MM.1S (cell line): ENCODE measurements at regions not wholly inside any gene's neighbourhood (a gene's known extent, or its start where the extent isn't known, plus 50 kb on each side); places are given as distances from the start of the nearest gene placed in this dataset.

Source experiments
- DNase-seq: peaks from one replicate; pipeline ENCODE4 v3.0.0-alpha.2; 2015
- H2AFZ ChIP-seq: fragments of 300-600 bp; sonication (generic); 2 replicates; pipeline ENCODE4 v1.6.0; 2016; ENCODE audit warnings: antibody characterized with exemption, low read length
- H3F3A ChIP-seq: fragments of 300-600 bp; sonication (generic); 2 replicates; pipeline ENCODE4 v1.6.1; 2016; ENCODE audit warnings: mild to moderate bottlenecking, antibody characterized with exemption, low read length, moderate library complexity, mixed read lengths; ENCODE audit not compliant: insufficient read depth
- H3K27ac ChIP-seq: fragments of 300-600 bp; sonication (generic); 2 replicates; pipeline ENCODE4 v1.5.1; 2016; ENCODE audit warnings: mild to moderate bottlenecking, low read length
- H3K27me3 ChIP-seq: fragments of 300-600 bp; sonication (generic); replicated peaks from 2 replicates; pipeline ENCODE4 v1.6.0; 2016; ENCODE audit warnings: low read length; ENCODE audit not compliant: insufficient read depth
- H3K36me3 ChIP-seq: fragments of 300-600 bp; sonication (generic); replicated peaks from 2 replicates; pipeline ENCODE4 v1.6.1; 2016; ENCODE audit warnings: mild to moderate bottlenecking, low read length, mixed read lengths; ENCODE audit not compliant: insufficient read depth
- H3K4me1 ChIP-seq: fragments of 300-600 bp; sonication (generic); 2 replicates; pipeline ENCODE4 v1.6.1; 2016; ENCODE audit warnings: low read length, mixed read lengths
- H3K4me2 ChIP-seq: fragments of 300-600 bp; sonication (generic); 2 replicates; pipeline ENCODE4 v1.6.0; 2016; ENCODE audit warnings: low read depth, low read length
- H3K4me3 ChIP-seq: fragments of 300-600 bp; sonication (generic); 2 replicates; pipeline ENCODE4 v1.5.1; 2016; ENCODE audit warnings: low read length, mixed read lengths
- H3K79me2 ChIP-seq: fragments of 300-600 bp; sonication (generic); 2 replicates; pipeline ENCODE4 v1.6.1; 2016; ENCODE audit warnings: mixed run types, low read length, mixed read lengths
- H3K9ac ChIP-seq: fragments of 300-600 bp; sonication (generic); 2 replicates; pipeline ENCODE4 v1.6.1; 2016; ENCODE audit warnings: low read length, mixed read lengths
- H3K9me2 ChIP-seq: fragments of 300-600 bp; sonication (generic); replicated peaks from 2 replicates; pipeline ENCODE4 v1.6.1; 2016; ENCODE audit warnings: mild to moderate bottlenecking, low read length, mixed read lengths; ENCODE audit not compliant: insufficient read depth
- H3K9me3 ChIP-seq: fragments of 300-600 bp; sonication (generic); replicated peaks from 2 replicates; pipeline ENCODE4 v1.6.1; 2016; ENCODE audit warnings: mild to moderate bottlenecking, low read length, mixed read lengths; ENCODE audit not compliant: insufficient read depth
- H4K20me1 ChIP-seq: fragments of 300-600 bp; sonication (generic); 2 replicates; pipeline ENCODE4 v1.6.1; 2016; ENCODE audit warnings: mild to moderate bottlenecking, low read length, moderate library complexity, mixed read lengths; ENCODE audit not compliant: insufficient read depth
- EZH2 ChIP-seq: fragments of 300-600 bp; sonication (generic); optimal IDR thresholded peaks from 2 replicates; pipeline ENCODE3; 2017; ENCODE audit warnings: low read depth, mild to moderate bottlenecking, antibody characterized with exemption, low read length, mixed read lengths
- EZH2phosphoT487 ChIP-seq: fragments of 300-600 bp; sonication (generic); IDR thresholded peaks from 2 replicates; pipeline ENCODE4 v1.6.1; 2018; ENCODE audit warnings: antibody characterized with exemption, low read length
- TF ChIP-seq, protein P1 (sequence below): fragments of 300-600 bp; sonication (generic); IDR thresholded peaks from 2 replicates; pipeline ENCODE4 v1.5.1; 2016; ENCODE audit warnings: antibody characterized with exemption, low read length, mixed read lengths

GRCh38 chr10:130550952-130551674 is 414.9 kb downstream of the GLRX3 start:
- H4K20me1 ChIP-seq, result no peaks in the 10 kb centered on the region
- no peak overlapping the region for H3K4me2 ChIP-seq
- no peaks in the 10 kb centered on the region for H3K27me3 ChIP-seq
- no peak for DNase-seq
- no peaks in the 10 kb centered on the region for H3F3A ChIP-seq
- H3K9me3 ChIP-seq, result no peaks in the 10 kb centered on the region
- no peaks in the 10 kb centered on the region for H3K4me1 ChIP-seq
- no peaks in the 10 kb centered on the region for H3K36me3 ChIP-seq
- no peak overlapping the region for H3K4me3 ChIP-seq
- H3K27ac ChIP-seq, result no peak overlapping the region
- no peak for TF ChIP-seq EZH2
- TF ChIP-seq EZH2phosphoT487, result no peak
- no peaks in the 10 kb centered on the region for H3K79me2 ChIP-seq
- H2AFZ ChIP-seq, result no peak overlapping the region
- H3K9me2 ChIP-seq, result no peaks in the 10 kb centered on the region
- no peak overlapping the region for H3K9ac ChIP-seq

- Histone ChIP-seq H3K27ac (no peak overlapping the region), H3K79me2 (no peaks in the 10 kb centered on the region), H3K27me3 (no peaks in the 10 kb centered on the region), H4K20me1 (no peaks in the 10 kb centered on the region), H3K9me3 (no peaks in the 10 kb centered on the region), H3K4me1 (no peaks in the 10 kb centered on the region), H3F3A (no peaks in the 10 kb centered on the region), H3K36me3 (no peaks in the 10 kb centered on the region), H3K4me2 (no peak overlapping the region), H3K9ac (no peak overlapping the region), H3K4me3 (no peak overlapping the region), H2AFZ (no peak overlapping the region), H3K9me2 (no peaks in the 10 kb centered on the region)
- no peak for DNase-seq
- TF ChIP-seq, protein P1, sequence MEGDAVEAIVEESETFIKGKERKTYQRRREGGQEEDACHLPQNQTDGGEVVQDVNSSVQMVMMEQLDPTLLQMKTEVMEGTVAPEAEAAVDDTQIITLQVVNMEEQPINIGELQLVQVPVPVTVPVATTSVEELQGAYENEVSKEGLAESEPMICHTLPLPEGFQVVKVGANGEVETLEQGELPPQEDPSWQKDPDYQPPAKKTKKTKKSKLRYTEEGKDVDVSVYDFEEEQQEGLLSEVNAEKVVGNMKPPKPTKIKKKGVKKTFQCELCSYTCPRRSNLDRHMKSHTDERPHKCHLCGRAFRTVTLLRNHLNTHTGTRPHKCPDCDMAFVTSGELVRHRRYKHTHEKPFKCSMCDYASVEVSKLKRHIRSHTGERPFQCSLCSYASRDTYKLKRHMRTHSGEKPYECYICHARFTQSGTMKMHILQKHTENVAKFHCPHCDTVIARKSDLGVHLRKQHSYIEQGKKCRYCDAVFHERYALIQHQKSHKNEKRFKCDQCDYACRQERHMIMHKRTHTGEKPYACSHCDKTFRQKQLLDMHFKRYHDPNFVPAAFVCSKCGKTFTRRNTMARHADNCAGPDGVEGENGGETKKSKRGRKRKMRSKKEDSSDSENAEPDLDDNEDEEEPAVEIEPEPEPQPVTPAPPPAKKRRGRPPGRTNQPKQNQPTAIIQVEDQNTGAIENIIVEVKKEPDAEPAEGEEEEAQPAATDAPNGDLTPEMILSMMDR, result no peak
- TF ChIP-seq EZH2phosphoT487 (no peak), EZH2 (no peak)
These were observed 415.5 kb downstream of the GLRX3 start for GRCh38 chr10:130551676-130552075.

GRCh38 chr10:130553826-130554225 is 417.6 kb downstream of the GLRX3 start:
- no peaks in the 10 kb centered on the region for H3K27me3 ChIP-seq
- TF ChIP-seq EZH2phosphoT487, result no peak
- no peak for TF ChIP-seq EZH2
- TF ChIP-seq, protein P1, result no peak
- H3K4me2 ChIP-seq, result no peak overlapping the region
- H3K4me1 ChIP-seq, result no peaks in the 10 kb centered on the region
- DNase-seq, result no peak
- no peaks in the 10 kb centered on the region for H3K9me2 ChIP-seq
- no peaks in the 10 kb centered on the region for H3K36me3 ChIP-seq
- H3K9me3 ChIP-seq, result no peaks in the 10 kb centered on the region
- H3K79me2 ChIP-seq, result no peaks in the 10 kb centered on the region
- no peak overlapping the region for H3K4me3 ChIP-seq
- H3K27ac ChIP-seq, result no peak overlapping the region
- no peaks in the 10 kb centered on the region for H4K20me1 ChIP-seq
- H3K9ac ChIP-seq, result no peak overlapping the region
- H3F3A ChIP-seq, result no peaks in the 10 kb centered on the region
- H2AFZ ChIP-seq, result no peak overlapping the region

GRCh38 chr10:130554701-130555410 is 418.7 kb downstream of the GLRX3 start:
- Histone ChIP-seq H3K27ac (no peak overlapping the region), H4K20me1 (no peaks in the 10 kb centered on the region), H3K4me1 (no peaks in the 10 kb centered on the region), H3K9ac (no peak overlapping the region), H3K4me3 (no peak overlapping the region), H3K4me2 (no peak overlapping the region), H3K9me2 (no peaks in the 10 kb centered on the region), H3K9me3 (no peaks in the 10 kb centered on the region), H3F3A (no peaks in the 10 kb centered on the region), H3K27me3 (no peaks in the 10 kb centered on the region), H3K79me2 (no peaks in the 10 kb centered on the region), H2AFZ (no peak overlapping the region), H3K36me3 (no peaks in the 10 kb centered on the region)
- no peak for DNase-seq
- TF ChIP-seq EZH2, result no peak
- no peak for TF ChIP-seq EZH2phosphoT487
- TF ChIP-seq, protein P1, result no peak
